ENCODE measurements at regions not wholly inside any gene's neighbourhood (a gene's known extent, or its start where the extent isn't known, plus 50 kb on each side); places are given as distances from the start of the nearest gene placed in this dataset.

- Histone ChIP-seq H4K20me1 (replicated peaks; ENCODE audit: insufficient read depth) (no peaks in the 10 kb centered on the region), H2AFZ (no peak overlapping the region), H3K79me2 (replicated peaks; ENCODE audit: insufficient read depth) (no peaks in the 10 kb centered on the region), H3K4me3 (no peak overlapping the region), H3K9me2 (ENCODE audit: insufficient read depth) (no peaks in the 10 kb centered on the region), H3K4me2 (no peak overlapping the region), H3K36me3 (ENCODE audit: insufficient read depth) (no peaks in the 10 kb centered on the region), H3F3A (replicated peaks; ENCODE audit: low read depth) (no peaks in the 10 kb centered on the region), H3K27me3 (ENCODE audit: insufficient read depth) (no peaks in the 10 kb centered on the region), H3K27ac (ENCODE audit: low read depth) (no peak overlapping the region), H3K4me1 (ENCODE audit: insufficient read depth) (no peaks in the 10 kb centered on the region; the same call in 1 of the 2 replicates)
- H3K27ac Mint-ChIP-seq = no peak overlapping the region
- H3K27me3 Mint-ChIP-seq (ENCODE audit: insufficient read depth, low read depth, poor library complexity) = peaks cover 2% of the 10 kb centered on the region
- TF ChIP-seq CREB1 (CRISPR knock-in tag; IDR thresholded peaks at IDR 0.05; ENCODE audit: low read depth) (no peak), REST (IDR thresholded peaks at IDR 0.05; ENCODE audit: unreplicated experiment) (no peak), EZH2 (IDR thresholded peaks at IDR 0.05; ENCODE audit: low read depth, unreplicated experiment) (no peak), JUNB (IDR thresholded peaks at IDR 0.05; ENCODE audit: unreplicated experiment) (no peak), ZNF331 (CRISPR knock-in tag; IDR thresholded peaks at IDR 0.05; ENCODE audit: low read depth) (no peak), ZNF114 (CRISPR knock-in tag; IDR thresholded peaks at IDR 0.05) (no peak)
- H3K36me3 Mint-ChIP-seq (ENCODE audit: low read depth) = no peaks in the 10 kb centered on the region
- peaks cover 21% of the 10 kb centered on the region for H3K4me1 Mint-ChIP-seq
- no peak overlapping the region for H3K4me3 Mint-ChIP-seq
- DNase-seq (ENCODE audit: low spot score) = peak; percentile 8
- no peak for ATAC-seq
- no peaks in the 10 kb centered on the region for H3K9me3 Mint-ChIP-seq
Measured at GRCh38 chr16:9370061-9370491, 278.6 kb downstream of the HAPSTR1 start.

GRCh38 chr16:9371713-9372448 lies 280.4 kb downstream of the HAPSTR1 start:
- ATAC-seq (no peak), DNase-seq (ENCODE audit: low spot score) (no peak)
- no peak overlapping the region for H2AFZ ChIP-seq
- no peaks in the 10 kb centered on the region for H3F3A ChIP-seq (replicated peaks; ENCODE audit: low read depth)
- H3K4me3 ChIP-seq = no peak overlapping the region
- no peaks in the 10 kb centered on the region for H3K9me3 Mint-ChIP-seq
- H4K20me1 ChIP-seq (replicated peaks; ENCODE audit: insufficient read depth) = no peaks in the 10 kb centered on the region
- no peaks in the 10 kb centered on the region for H3K27me3 ChIP-seq (ENCODE audit: insufficient read depth)
- H3K27me3 Mint-ChIP-seq (ENCODE audit: insufficient read depth, low read depth, poor library complexity) = peaks cover 2% of the 10 kb centered on the region
- no peaks in the 10 kb centered on the region for H3K79me2 ChIP-seq (replicated peaks; ENCODE audit: insufficient read depth)
- no peaks in the 10 kb centered on the region for H3K36me3 Mint-ChIP-seq (ENCODE audit: low read depth)
- H3K36me3 ChIP-seq (ENCODE audit: insufficient read depth) = no peaks in the 10 kb centered on the region
- H3K9me2 ChIP-seq (ENCODE audit: insufficient read depth) = no peaks in the 10 kb centered on the region
- H3K4me2 ChIP-seq = no peak overlapping the region
- H3K27ac Mint-ChIP-seq = no peak overlapping the region
- peaks cover 21% of the 10 kb centered on the region for H3K4me1 Mint-ChIP-seq
- no peak overlapping the region for H3K27ac ChIP-seq (ENCODE audit: low read depth)
- no peak overlapping the region for H3K4me3 Mint-ChIP-seq
- H3K4me1 ChIP-seq (ENCODE audit: insufficient read depth) = no peaks in the 10 kb centered on the region; the same call in 1 of the 2 replicates
- TF ChIP-seq EZH2 (IDR thresholded peaks at IDR 0.05; ENCODE audit: low read depth, unreplicated experiment) (no peak), NANOG (IDR thresholded peaks at IDR 0.05; ENCODE audit: borderline replicate concordance) (no peak), ZNF331 (CRISPR knock-in tag; IDR thresholded peaks at IDR 0.05; ENCODE audit: low read depth) (no peak), CREB1 (CRISPR knock-in tag; IDR thresholded peaks at IDR 0.05; ENCODE audit: low read depth) (no peak), ETS1 (IDR thresholded peaks at IDR 0.05) (no peak), STAT1 (IDR thresholded peaks at IDR 0.05; ENCODE audit: unreplicated experiment) (no peak), ZNF462 (CRISPR knock-in tag; IDR thresholded peaks at IDR 0.05) (no peak)
